ENCODE measurements at regions not wholly inside any gene's neighbourhood (a gene's known extent, or its start where the extent isn't known, plus 50 kb on each side); places are given as distances from the start of the nearest gene placed in this dataset.

DNA sequence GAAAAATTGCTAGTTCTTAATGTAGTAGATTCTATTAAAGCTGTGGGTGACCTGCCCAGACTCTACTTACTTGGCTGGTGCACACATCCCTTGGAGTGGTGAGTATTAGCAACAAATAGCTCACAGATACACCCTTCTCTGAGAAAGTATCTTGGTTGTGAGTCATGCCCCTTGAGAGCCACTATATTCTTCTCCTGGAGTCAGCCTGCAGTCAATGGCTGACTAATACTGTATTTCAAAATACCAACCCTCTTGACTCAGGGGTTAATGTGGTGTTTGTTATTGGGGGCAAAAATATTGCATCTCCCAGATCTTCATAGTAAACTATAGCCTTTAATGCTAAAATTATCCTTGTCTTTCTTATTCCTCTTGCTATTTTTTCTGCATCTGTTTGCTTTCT lies 354.9 kb downstream of the BMPER start:
- no peak for DNase-seq
- intact Hi-C loops (cut with DNase I) = no loop called here

DNA sequence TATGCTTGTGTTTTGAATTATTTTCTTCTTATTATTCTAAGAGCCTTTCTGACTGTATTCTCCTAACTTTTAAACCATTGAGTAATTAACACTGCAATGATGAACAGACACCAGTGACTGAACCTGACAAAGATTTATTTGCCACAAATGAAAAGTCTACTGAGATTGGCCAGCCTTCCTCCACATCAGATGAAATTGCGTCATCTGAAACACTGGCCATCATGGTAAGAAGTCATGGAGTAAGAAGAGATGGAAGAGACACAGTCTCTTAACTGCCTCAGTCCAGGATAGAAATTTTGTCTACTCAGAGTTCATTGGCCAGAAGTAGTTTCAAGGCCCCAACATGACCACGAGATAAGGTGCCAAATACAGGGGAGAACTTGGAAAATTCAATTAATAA lies 357.8 kb downstream of the BMPER start:
- intact Hi-C loops (cut with DNase I) = no loop called here
- DNase-seq = no peak

DNA sequence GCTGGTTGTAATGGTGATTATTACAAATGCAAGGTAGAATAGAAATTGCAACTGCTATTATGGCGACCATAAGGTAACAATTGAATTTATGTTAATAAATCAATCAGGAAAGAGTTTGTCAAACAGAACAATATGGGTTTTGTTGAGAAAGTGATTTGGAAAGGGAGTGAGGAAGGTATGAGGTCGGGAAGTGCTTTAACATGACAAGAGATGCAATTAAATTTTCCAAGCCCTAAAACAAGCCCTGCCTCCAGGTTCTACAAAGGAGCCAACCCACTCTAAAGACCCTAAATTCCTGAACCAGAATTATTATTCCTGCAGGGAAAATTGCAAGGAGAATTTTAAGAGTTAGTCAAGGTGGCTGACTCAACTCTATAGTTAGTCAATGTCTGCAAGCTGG lies 363.7 kb downstream of the BMPER start:
- no peak for DNase-seq
- intact Hi-C loops (cut with DNase I) = no loop called here

- DNase-seq = no peak
- intact Hi-C loops (cut with DNase I) = no loop called here
These were observed 370.3 kb downstream of the BMPER start for GRCh38 chr7:34275624-34276023.

DNA sequence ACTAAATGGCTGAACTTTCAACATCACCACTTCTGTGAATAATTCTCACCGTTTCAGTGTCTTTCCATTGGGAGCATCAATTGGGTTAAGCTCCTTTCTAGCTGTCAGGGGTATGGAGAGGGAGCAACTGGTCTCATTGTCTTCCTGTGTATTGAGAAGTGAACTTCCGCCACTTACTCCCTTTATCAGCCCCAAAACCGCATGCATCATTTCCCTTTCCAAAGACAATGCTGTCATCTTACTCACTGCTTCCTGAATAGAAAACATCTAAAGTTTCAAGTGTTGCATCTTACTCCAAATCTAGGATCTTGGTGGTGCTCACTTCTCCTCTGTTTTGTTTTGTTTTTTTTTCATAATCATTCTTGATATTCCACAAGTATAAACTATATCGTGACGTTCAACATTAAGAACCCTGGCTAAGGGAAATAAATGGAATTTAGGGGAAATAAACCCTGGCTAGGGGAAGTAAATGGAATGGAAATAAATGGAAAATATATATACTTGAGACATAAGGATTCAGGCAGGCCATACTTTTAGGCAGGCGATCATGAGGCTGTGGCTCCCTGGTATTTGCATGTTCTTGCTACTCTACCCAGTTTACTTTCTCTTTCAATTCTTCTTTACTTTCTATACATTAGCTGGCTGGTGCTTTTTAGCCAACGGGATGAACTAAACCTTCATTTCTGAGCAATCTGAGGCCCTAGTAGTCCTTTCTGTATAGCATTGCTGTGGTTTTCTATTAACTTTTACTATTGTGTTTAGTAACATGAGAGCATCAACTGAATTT lies 371.9 kb downstream of the BMPER start:
- intact Hi-C loops (cut with DNase I) = no loop called here

DNA sequence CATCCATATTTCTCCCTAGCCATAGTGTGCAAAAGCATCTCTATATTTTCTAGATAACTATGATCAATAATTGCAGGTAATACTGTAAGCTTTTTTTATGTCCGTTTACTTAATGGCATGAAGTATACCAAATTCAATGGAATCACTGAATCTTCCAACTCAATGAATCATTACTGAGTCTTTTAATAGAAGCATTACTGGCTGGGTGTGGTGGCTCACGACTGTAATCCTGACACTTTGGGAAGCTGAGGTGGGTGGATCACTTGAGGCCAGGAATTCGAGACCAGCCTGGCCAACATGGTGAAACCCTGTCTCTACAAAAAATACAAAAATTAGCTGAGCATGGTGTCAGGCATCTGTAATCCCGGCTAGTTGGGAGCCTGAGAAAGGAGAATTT lies 372.5 kb downstream of the BMPER start:
- DNase-seq = no peak
- intact Hi-C loops (cut with DNase I) = no loop called here

More for the DNA sequence above, 371.9 kb downstream of the BMPER start:
- no peak for DNase-seq

DNA sequence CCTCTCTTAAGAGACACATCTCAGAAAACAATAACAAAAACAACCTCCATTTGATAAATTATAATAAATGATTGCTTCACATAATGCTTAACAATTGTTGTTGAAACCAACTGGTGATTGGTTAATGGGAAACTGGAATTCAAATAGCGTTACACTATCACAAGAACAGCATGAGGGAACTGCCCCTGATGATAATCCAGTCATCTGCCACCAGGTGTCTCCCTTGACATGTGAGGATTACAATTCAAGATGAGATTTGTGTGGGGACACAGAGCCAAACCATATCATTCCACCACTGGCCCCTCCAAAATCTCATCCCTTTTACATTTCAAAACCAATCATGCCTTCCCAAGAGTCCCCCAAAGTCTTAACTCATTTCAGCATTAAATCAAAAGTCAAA lies 375.9 kb downstream of the BMPER start:
- intact Hi-C loops (cut with DNase I) = no loop called here
- DNase-seq = no peak

GRCh38 chr7:34282271-34282670 lies 375.7 kb upstream of the NPSR1 start:
- intact Hi-C loops (cut with DNase I) = no loop called here
- no peak for DNase-seq

GRCh38 chr7:34296663-34297062 lies 361.4 kb upstream of the NPSR1 start:
- intact Hi-C loops (cut with DNase I) = no loop called here
- DNase-seq = no peak

- intact Hi-C loops (cut with DNase I) = no loop called here
- DNase-seq = no peak
These were observed 359.5 kb upstream of the NPSR1 start for GRCh38 chr7:34298492-34299013.

GRCh38 chr7:34299066-34299465 lies 359.0 kb upstream of the NPSR1 start:
- intact Hi-C loops (cut with DNase I) = no loop called here
- no peak for DNase-seq

DNA sequence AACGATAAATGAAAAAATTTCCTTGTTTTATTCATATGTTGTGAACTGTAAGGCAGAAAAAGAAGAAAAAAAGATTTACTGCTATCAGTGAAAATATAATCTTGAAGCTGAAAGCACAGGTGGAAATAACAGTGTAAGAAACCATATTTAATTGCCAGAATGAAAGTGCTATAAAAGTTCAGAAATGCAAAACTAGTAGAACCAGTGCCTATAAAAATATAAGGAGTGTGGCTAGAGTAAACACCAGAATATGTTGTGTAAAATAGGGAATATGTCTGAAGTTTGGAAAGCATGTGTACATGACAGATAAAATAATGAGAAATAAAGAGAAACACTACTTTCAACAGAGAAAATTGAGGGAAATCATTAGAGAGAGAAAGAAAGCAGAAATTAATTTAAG lies 350.5 kb upstream of the NPSR1 start:
- no peak for DNase-seq
- intact Hi-C loops (cut with DNase I) = no loop called here

DNA sequence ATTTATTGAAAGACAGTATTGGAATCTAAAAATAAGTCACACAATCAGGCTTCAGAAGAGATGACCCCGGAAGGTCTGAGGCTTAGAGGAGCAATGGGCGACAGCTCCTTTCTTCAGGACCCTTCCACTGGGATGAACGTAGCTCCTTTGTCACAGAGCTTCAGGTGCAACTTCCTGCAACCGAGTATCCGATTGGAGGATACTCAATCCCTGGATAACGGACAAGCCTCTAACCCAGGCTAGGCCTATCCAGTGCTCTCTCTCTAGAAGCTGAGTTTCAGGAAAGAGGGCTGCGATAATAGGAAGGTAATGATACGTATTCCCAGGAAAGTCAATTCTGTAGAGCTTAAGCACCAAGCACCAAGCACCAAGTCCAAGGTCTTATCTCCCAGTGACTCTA lies 349.4 kb upstream of the NPSR1 start:
- intact Hi-C loops (cut with DNase I) = no loop called here
- DNase-seq = no peak

GRCh38 chr7:34309116-34309515 lies 348.9 kb upstream of the NPSR1 start:
- DNase-seq = peak in 20 of 42 donors; percentile 2 to 48 (median 13)
- intact Hi-C loops (cut with DNase I) = no loop called here

- no peak for DNase-seq
- intact Hi-C loops (cut with DNase I) = no loop called here
These were observed 348.4 kb upstream of the NPSR1 start for GRCh38 chr7:34309584-34309983.

DNA sequence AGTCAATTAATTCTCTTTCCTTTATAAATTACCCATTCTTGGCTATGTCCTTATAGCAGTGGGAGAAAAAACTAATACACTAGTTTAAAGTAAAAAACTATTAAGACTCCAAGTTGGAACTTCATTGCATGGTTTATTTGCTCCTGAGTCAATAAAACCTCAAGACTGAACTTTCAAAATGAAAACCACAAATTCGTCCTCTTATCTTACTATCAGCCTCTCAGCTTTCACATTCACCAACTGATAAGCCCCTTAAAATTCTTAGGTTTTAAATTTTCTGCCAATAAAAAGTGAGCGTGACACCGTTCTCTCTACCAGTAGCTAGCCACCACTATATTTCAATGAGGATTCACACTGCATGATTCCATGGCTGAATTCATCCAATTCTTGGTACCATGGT lies 346.4 kb upstream of the NPSR1 start:
- intact Hi-C loops (cut with DNase I) = no loop called here

DNA sequence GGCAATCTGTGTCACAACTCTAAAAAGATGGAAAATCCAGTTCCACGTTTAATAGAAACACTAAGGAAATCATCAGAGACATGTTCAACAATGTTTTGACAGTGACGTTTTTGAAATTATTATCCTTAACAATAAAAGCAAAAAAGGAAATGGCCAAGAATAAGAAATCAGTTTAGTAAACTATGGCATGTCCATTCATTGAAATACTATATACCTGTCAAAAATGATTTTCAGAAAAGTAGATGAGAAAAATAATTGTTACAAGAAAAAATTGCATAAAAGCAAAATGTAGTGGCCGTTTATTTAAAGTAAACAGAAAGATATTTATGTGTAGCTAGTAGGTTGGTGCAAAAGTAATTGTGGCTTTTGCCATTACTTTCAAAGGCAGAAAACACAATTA lies 345.4 kb upstream of the NPSR1 start:
- intact Hi-C loops (cut with DNase I) = no loop called here

More for the DNA sequence above, 346.4 kb upstream of the NPSR1 start:
- no peak for DNase-seq

DNA sequence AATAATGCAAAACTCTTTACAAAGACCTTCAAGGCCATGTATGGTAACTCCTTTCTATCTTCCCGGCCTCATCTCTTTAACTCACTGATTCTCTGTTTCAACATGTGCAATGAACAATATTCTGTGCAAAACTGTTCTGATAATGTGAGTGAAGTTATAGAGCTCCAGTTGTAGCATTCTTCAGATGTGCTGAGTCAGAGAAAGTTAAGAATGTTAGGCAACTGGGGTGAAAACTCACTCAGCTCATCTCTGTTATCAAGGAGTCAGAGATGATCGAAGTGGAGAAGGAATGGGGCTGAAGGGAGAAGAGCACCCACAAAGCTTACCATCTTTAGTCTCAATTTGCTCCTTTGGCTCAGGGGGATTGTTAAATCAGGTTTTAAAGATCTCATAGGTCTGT lies 344.7 kb upstream of the NPSR1 start:
- intact Hi-C loops (cut with DNase I) = no loop called here
- DNase-seq = no peak

More for the DNA sequence above, 345.4 kb upstream of the NPSR1 start:
- DNase-seq = no peak

GRCh38 chr7:34315032-34315431 lies 343.0 kb upstream of the NPSR1 start:
- no peak for DNase-seq
- intact Hi-C loops (cut with DNase I) = no loop called here

DNA sequence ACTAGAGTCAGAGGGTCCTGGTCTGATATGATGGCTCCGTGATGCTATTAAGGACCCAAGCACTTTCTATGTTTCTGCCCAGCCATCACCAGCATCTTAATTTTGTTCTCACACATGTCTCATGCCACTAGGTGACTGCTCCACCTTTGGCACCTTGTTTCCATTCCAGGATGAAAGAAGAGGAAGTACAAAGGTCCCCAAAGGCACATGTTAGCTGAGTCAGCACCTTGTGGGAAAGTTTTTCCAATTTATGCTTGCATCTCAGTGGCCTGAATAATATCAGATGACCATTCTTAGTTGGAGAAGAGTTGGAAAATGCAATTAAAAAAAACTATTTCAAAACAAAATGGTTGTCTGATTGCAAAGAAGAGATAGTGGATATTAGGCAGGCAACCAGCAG lies 341.0 kb upstream of the NPSR1 start:
- no peak for DNase-seq
- intact Hi-C loops (cut with DNase I) = no loop called here

- DNase-seq = no peak
- intact Hi-C loops (cut with DNase I) = no loop called here
These were observed 337.6 kb upstream of the NPSR1 start for GRCh38 chr7:34320412-34320811.

All from head of caudate nucleus (tissue), 42 donors.